ENCODE measurements at regions not wholly inside any gene's neighbourhood (a gene's known extent, or its start where the extent isn't known, plus 50 kb on each side); places are given as distances from the start of the nearest gene placed in this dataset.
"Not testable (repeated sequence)": the region's sequence is repeated elsewhere in the genome, so short reads cannot be mapped to it uniquely, and the experiment has no call there.

- not testable (repeated sequence) for DNase-seq (ENCODE audit: low read depth in 2 of 2, low spot score in 1 of 2)
These were observed 121.1 kb downstream of the TAF11L14 start for GRCh38 chr5:17755406-17755805.

- no peak for DNase-seq (ENCODE audit: low read depth in 2 of 2, low spot score in 1 of 2)
These were observed 127.1 kb downstream of the TAF11L14 start for GRCh38 chr5:17761326-17761725.

- DNase-seq (ENCODE audit: low read depth in 2 of 2, low spot score in 1 of 2): no peak
These were observed 129.0 kb downstream of the TAF11L14 start for GRCh38 chr5:17763301-17763700.

GRCh38 chr5:17766031-17766430 is 131.8 kb downstream of the TAF11L14 start:
- no peak for DNase-seq (ENCODE audit: low read depth in 2 of 2, low spot score in 1 of 2)

- DNase-seq (ENCODE audit: low read depth in 2 of 2, low spot score in 1 of 2): no peak
These were observed 135.0 kb downstream of the TAF11L14 start for GRCh38 chr5:17769277-17769676.

GRCh38 chr5:17772232-17772631 is 138.0 kb downstream of the TAF11L14 start:
- DNase-seq (ENCODE audit: low read depth in 2 of 2, low spot score in 1 of 2): no peak

GRCh38 chr5:17785774-17786173 is 151.5 kb downstream of the TAF11L14 start:
- DNase-seq (ENCODE audit: low read depth in 2 of 2, low spot score in 1 of 2): no peak

GRCh38 chr5:17788351-17788750 is 154.1 kb downstream of the TAF11L14 start:
- DNase-seq (ENCODE audit: low read depth in 2 of 2, low spot score in 1 of 2): no peak

GRCh38 chr5:17794201-17794600 is 159.9 kb downstream of the TAF11L14 start:
- no peak for DNase-seq (ENCODE audit: low read depth in 2 of 2, low spot score in 1 of 2)

GRCh38 chr5:17794815-17795214 is 160.6 kb downstream of the TAF11L14 start:
- DNase-seq (ENCODE audit: low read depth in 2 of 2, low spot score in 1 of 2): no peak

- DNase-seq (ENCODE audit: low read depth in 2 of 2, low spot score in 1 of 2): no peak
These were observed 161.9 kb downstream of the TAF11L14 start for GRCh38 chr5:17796142-17796541.

GRCh38 chr5:17796757-17797396 is 162.6 kb downstream of the TAF11L14 start:
- DNase-seq (ENCODE audit: low read depth in 2 of 2, low spot score in 1 of 2): no peak

GRCh38 chr5:17799521-17799920 is 165.3 kb downstream of the TAF11L14 start:
- DNase-seq (ENCODE audit: low read depth in 2 of 2, low spot score in 1 of 2): no peak

- DNase-seq (ENCODE audit: low read depth in 2 of 2, low spot score in 1 of 2): no peak
These were observed 167.3 kb downstream of the TAF11L14 start for GRCh38 chr5:17801595-17801994.

- DNase-seq (ENCODE audit: low read depth in 2 of 2, low spot score in 1 of 2): no peak
These were observed 168.0 kb downstream of the TAF11L14 start for GRCh38 chr5:17802256-17802655.

- DNase-seq (ENCODE audit: low read depth in 2 of 2, low spot score in 1 of 2): no peak
These were observed 169.7 kb downstream of the TAF11L14 start for GRCh38 chr5:17803971-17804370.

- no peak for DNase-seq (ENCODE audit: low read depth in 2 of 2, low spot score in 1 of 2)
These were observed 171.1 kb downstream of the TAF11L14 start for GRCh38 chr5:17805227-17805825.

GRCh38 chr5:17806818-17807468 is 172.7 kb downstream of the TAF11L14 start:
- no peak for DNase-seq (ENCODE audit: low read depth in 2 of 2, low spot score in 1 of 2)

- no peak for DNase-seq (ENCODE audit: low read depth in 2 of 2, low spot score in 1 of 2)
These were observed 174.3 kb downstream of the TAF11L14 start for GRCh38 chr5:17808566-17808965.

- no peak for DNase-seq (ENCODE audit: low read depth in 2 of 2, low spot score in 1 of 2)
These were observed 176.5 kb downstream of the TAF11L14 start for GRCh38 chr5:17810734-17811133.

- no peak for DNase-seq (ENCODE audit: low read depth in 2 of 2, low spot score in 1 of 2)
These were observed 179.0 kb downstream of the TAF11L14 start for GRCh38 chr5:17813214-17813613.

GRCh38 chr5:17816505-17816904 is 182.2 kb downstream of the TAF11L14 start:
- no peak for DNase-seq (ENCODE audit: low read depth in 2 of 2, low spot score in 1 of 2)

- no peak for DNase-seq (ENCODE audit: low read depth in 2 of 2, low spot score in 1 of 2)
These were observed 182.7 kb downstream of the TAF11L14 start for GRCh38 chr5:17816944-17817343.
